Pancreas (tissue), 10 donors: ENCODE measurements at regions not wholly inside any gene's neighbourhood (a gene's known extent, or its start where the extent isn't known, plus 50 kb on each side); places are given as distances from the start of the nearest gene placed in this dataset.

Experiments
- ATAC-seq, 4 donors: fragments of 200-7000 bp; cut with Tn5 transposase; one replicate each; pipeline versions ENCODE4 v1.8.0 to v1.9.1; 2020; ENCODE audit warnings: mild to moderate bottlenecking in 4 of 4, moderate library complexity in 4 of 4
- DNase-seq, 6 donors: peaks; one replicate each; pipeline ENCODE4 v3.0.0-alpha.2; 2020
- FAIRE-seq: peaks from 2 replicates; lab custom pipeline; 2012; peaks lifted over from hg19 to GRCh38; lab: Jason Lieb, UNC
- H3K27ac ChIP-seq, 4 donors: fragments of 200-600 bp; sonication (generic); 1 replicate in 3 of 4; 2 replicates in 1 of 4; pipeline versions ENCODE4 v1.5.0 to v1.8.0; 2020
- H3K27me3 ChIP-seq, 4 donors: fragments of 200-600 bp; one replicate each; pipeline ENCODE4 v1.8.0; 2021
- H3K36me3 ChIP-seq, 3 donors: fragments of 200-600 bp; sonication (generic) in 1 of 3; one replicate each; pipeline versions ENCODE4 v1.5.0 to v1.8.0; 2020 to 2021
- H3K4me1 ChIP-seq, 3 donors: fragments of 200-600 bp; one replicate each; pipeline ENCODE4 v1.8.0; 2021
- H3K4me3 ChIP-seq, 4 donors: fragments of 200-600 bp; sonication (generic) in 2 of 4; one replicate each; pipeline versions ENCODE4 v1.5.0 to v1.8.0; 2020 to 2021
- H3K9me3 ChIP-seq, 4 donors: fragments of 200-600 bp; one replicate each; pipeline ENCODE4 v1.8.0; 2021
- CTCF ChIP-seq, 4 donors: fragments of 200-600 bp; sonication (generic) in 3 of 4; IDR thresholded peaks; one replicate each; pipeline versions ENCODE4 v1.5.0 to v1.8.0; 2021; ENCODE audit warnings: antibody characterized with exemption in 4 of 4
- WGBS, 2 donors: extraction: QIAGEN DNeasy Blood & Tissue Kit; methylation state at CpG; one replicate each; pipeline ENCODE4 v1.1.7; 2013; 5-methylcytosine and 5-hydroxymethylcytosine counted together
- intact Hi-C, 3 donors: fragments of 100-400 bp; cut with DNase I; formaldehyde crosslinking; loops; one replicate each; pipeline versions ENCODE4 v1.11.1 to v1.14.2; 2022
- donor health status: healthy with polysubstance abuse.
- donor health status: DM: no; HTN: no; CAD: no; lungs with moderate emphysema.
- donor health status: DM: no; HTN: no; CAD: no.
- donor health status: control.
- donor health status: control.
- donor health status: Bipolar disorder and iron deficiency.
- donor health status: DM: yes; HTN: yes; CAD: no.
- donor health status: DM: no; HTN: no; CAD: no.
- donor health status: DM: no; HTN: no; CAD: no.
- donor health status: DM: yes; HTN: yes; CAD: no.

- DNase-seq (no peak), FAIRE-seq (no peak), ATAC-seq (no peak)
- Histone ChIP-seq H3K4me3 (no peak overlapping the region), H3K9me3 (no peaks in the 10 kb centered on the region), H3K36me3 (no peaks in the 10 kb centered on the region), H3K27ac (no peak overlapping the region), H3K27me3 (peaks cover 0 to 10% (median 0%) of the 10 kb centered on the region in 4 donors), H3K4me1 (no peaks in the 10 kb centered on the region)
- WGBS, 2 donors = 35 to 48% methylated on average over 11 of the region's 11 CpGs
- no peak for TF ChIP-seq CTCF (IDR thresholded peaks at IDR 0.05)
- intact Hi-C loops = no loop called here
These were observed 277.4 kb upstream of the XYLT1 start for GRCh38 chr16:17748044-17748719.

GRCh38 chr16:17747081-17747756 lies 276.5 kb upstream of the XYLT1 start:
- ATAC-seq (no peak), DNase-seq (no peak)

GRCh38 chr16:17744921-17745572 lies 274.3 kb upstream of the XYLT1 start:
- no peaks in the 10 kb centered on the region for H3K9me3 ChIP-seq
- WGBS, 2 donors = 8 to 12% methylated on average over 15 of the region's 15 CpGs
- no peak overlapping the region for H3K27ac ChIP-seq
- no peaks in the 10 kb centered on the region for H3K4me1 ChIP-seq
- no peak overlapping the region for H3K4me3 ChIP-seq
- ATAC-seq = no peak
- DNase-seq = no peak
- TF ChIP-seq CTCF (IDR thresholded peaks at IDR 0.05) = no peak
- intact Hi-C loops = no loop called here
- no peaks in the 10 kb centered on the region for H3K36me3 ChIP-seq
- H3K27me3 ChIP-seq = peaks cover 0 to 9% (median 0%) of the 10 kb centered on the region in 4 donors
- FAIRE-seq = no peak

More at GRCh38 chr16:17747081-17747756, 276.5 kb upstream of the XYLT1 start:
- no peak for FAIRE-seq
- Histone ChIP-seq H3K27ac (no peak overlapping the region), H3K36me3 (no peaks in the 10 kb centered on the region), H3K4me3 (no peak overlapping the region), H3K27me3 (peaks cover 0 to 10% (median 0%) of the 10 kb centered on the region in 4 donors), H3K9me3 (no peaks in the 10 kb centered on the region), H3K4me1 (no peaks in the 10 kb centered on the region)
- 40 to 50% methylated on average over 5 of the region's 5 CpGs for WGBS, 2 donors
- intact Hi-C loops = no loop called here
- no peak for TF ChIP-seq CTCF (IDR thresholded peaks at IDR 0.05)

- Histone ChIP-seq H3K27me3 (peaks cover 0 to 4% (median 0%) of the 10 kb centered on the region in 4 donors), H3K36me3 (no peaks in the 10 kb centered on the region), H3K4me1 (no peaks in the 10 kb centered on the region), H3K9me3 (no peaks in the 10 kb centered on the region), H3K27ac (no peak overlapping the region), H3K4me3 (no peak overlapping the region)
- intact Hi-C loops = no loop called here
- FAIRE-seq (no peak), DNase-seq (no peak), ATAC-seq (no peak)
- TF ChIP-seq CTCF (IDR thresholded peaks at IDR 0.05) = no peak
- 40 to 42% methylated on average over 4 of the region's 4 CpGs for WGBS, 2 donors
These were observed 272.8 kb upstream of the XYLT1 start for GRCh38 chr16:17743578-17743977.
